ENCODE measurements at regions not wholly inside any gene's neighbourhood (a gene's known extent, or its start where the extent isn't known, plus 50 kb on each side); places are given as distances from the start of the nearest gene placed in this dataset.

DNA sequence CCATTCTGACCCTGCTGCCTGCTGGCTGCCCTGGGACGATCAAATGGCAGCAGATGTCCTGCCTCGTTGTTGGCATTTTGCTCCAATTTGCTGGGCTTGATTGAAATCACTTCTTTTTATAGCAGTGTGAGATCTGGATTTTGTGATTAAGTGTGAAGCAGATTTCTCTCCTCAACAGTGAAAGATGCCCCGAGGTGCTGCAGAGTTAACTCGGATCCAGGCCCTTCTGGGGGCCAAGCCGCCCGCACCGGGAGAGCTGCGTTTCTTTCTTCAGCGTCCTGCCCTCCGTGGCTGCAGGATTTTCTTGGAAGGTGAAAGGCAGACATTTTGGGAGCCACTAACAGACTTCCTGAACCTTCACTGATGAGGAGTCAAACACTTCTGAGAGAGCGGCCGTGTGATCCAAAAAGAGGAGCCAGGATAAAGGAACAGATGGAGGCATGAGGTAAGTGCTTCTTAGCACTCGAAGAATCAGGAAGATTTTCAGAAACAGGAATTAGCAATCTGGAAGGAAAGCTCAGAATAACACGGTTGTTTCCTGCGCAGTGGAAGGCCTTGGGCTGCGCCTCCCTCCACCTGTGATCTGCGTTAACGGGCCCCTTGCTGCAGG, 139.5 kb upstream of the AFDN start:
- FAIRE-seq (no peak), DNase-seq (ENCODE audit: low read depth in 1 of 2, low spot score in 1 of 2) (no peak), ATAC-seq (no peak)
- ChIA-PET CTCF (interaction anchor here (1.6 kb wide), 1 partner anchor 8 kb away, joined by 3 read pairs; no protein-coding TSS in a partner anchor), POLR2A (no interaction called here)
- Histone ChIP-seq H3K4me2 (no peak overlapping the region), H3K27ac (no peak overlapping the region), H3K9me3 (no peaks in the 10 kb centered on the region), H3K4me3 (no peak overlapping the region), H3K4me1 (peaks cover 18% of the 10 kb centered on the region)
- WGBS (ENCODE audit: missing lambda C conversion rate): 77% methylated on average over 16 of the region's 18 CpGs
- TF ChIP-seq EHF (CRISPR knock-in tag; IDR thresholded peaks at IDR 0.05): no peak

DNA sequence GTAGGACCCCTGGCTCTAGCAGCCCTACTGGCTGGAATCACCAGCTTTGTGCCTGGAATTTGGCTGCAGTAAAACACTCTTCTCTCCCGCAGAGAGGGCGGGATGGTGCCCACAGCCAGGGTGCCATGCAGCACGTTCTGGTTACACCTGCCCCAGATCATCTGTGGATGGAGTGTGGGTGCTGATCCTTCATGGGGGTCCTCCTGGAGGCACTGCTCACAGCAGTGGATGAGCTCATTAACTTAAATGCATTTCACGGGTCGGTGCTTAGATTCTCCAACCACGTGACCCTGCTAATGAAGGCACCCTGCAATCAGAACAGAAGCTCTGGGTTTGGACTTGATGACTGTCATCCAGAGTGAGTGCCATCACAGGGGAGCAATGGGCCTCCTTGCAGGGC, 138.6 kb upstream of the AFDN start:
- POLR2A ChIA-PET: no interaction called here
- peaks cover 9% of the 10 kb centered on the region for H3K4me1 ChIP-seq
- 70% methylated on average over 3 of the region's 6 CpGs for WGBS (ENCODE audit: missing lambda C conversion rate)
- no peak for TF ChIP-seq ZNF302 (CRISPR knock-in tag; IDR thresholded peaks at IDR 0.05)
- no peak for TF ChIP-seq KDM1A (IDR thresholded peaks at IDR 0.05; ENCODE audit: low read depth)
- TF ChIP-seq RARB (CRISPR knock-in tag; IDR thresholded peaks at IDR 0.05): no peak
- no peak for TF ChIP-seq HOXA7 (CRISPR knock-in tag; IDR thresholded peaks at IDR 0.05)
- TF ChIP-seq FOSB (CRISPR knock-in tag; IDR thresholded peaks at IDR 0.05): no peak
- TF ChIP-seq, protein P1, sequence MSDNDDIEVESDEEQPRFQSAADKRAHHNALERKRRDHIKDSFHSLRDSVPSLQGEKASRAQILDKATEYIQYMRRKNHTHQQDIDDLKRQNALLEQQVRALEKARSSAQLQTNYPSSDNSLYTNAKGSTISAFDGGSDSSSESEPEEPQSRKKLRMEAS (IDR thresholded peaks at IDR 0.05): no peak
- no peak for TF ChIP-seq EHMT2 (IDR thresholded peaks at IDR 0.05; ENCODE audit: low read depth)
- no peak for TF ChIP-seq RAD21 (conservative IDR thresholded peaks at IDR 0.05 in 1 of 2, IDR thresholded peaks at IDR 0.05 in 1 of 2)
- TF ChIP-seq, protein P2, sequence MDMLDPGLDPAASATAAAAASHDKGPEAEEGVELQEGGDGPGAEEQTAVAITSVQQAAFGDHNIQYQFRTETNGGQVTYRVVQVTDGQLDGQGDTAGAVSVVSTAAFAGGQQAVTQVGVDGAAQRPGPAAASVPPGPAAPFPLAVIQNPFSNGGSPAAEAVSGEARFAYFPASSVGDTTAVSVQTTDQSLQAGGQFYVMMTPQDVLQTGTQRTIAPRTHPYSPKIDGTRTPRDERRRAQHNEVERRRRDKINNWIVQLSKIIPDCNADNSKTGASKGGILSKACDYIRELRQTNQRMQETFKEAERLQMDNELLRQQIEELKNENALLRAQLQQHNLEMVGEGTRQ (IDR thresholded peaks at IDR 0.05): no peak
- no peak for TF ChIP-seq RCOR1 (IDR thresholded peaks at IDR 0.05; ENCODE audit: low read depth, low read length)
- no peak for TF ChIP-seq NFE2L2 (conservative IDR thresholded peaks at IDR 0.05; ENCODE audit: low read length)
- TF ChIP-seq CEBPB (IDR thresholded peaks at IDR 0.05): no peak
- TF ChIP-seq HEYL (CRISPR knock-in tag; IDR thresholded peaks at IDR 0.05): no peak
- TF ChIP-seq ZSCAN20 (CRISPR knock-in tag; IDR thresholded peaks at IDR 0.05): no peak
- TF ChIP-seq, protein P3, sequence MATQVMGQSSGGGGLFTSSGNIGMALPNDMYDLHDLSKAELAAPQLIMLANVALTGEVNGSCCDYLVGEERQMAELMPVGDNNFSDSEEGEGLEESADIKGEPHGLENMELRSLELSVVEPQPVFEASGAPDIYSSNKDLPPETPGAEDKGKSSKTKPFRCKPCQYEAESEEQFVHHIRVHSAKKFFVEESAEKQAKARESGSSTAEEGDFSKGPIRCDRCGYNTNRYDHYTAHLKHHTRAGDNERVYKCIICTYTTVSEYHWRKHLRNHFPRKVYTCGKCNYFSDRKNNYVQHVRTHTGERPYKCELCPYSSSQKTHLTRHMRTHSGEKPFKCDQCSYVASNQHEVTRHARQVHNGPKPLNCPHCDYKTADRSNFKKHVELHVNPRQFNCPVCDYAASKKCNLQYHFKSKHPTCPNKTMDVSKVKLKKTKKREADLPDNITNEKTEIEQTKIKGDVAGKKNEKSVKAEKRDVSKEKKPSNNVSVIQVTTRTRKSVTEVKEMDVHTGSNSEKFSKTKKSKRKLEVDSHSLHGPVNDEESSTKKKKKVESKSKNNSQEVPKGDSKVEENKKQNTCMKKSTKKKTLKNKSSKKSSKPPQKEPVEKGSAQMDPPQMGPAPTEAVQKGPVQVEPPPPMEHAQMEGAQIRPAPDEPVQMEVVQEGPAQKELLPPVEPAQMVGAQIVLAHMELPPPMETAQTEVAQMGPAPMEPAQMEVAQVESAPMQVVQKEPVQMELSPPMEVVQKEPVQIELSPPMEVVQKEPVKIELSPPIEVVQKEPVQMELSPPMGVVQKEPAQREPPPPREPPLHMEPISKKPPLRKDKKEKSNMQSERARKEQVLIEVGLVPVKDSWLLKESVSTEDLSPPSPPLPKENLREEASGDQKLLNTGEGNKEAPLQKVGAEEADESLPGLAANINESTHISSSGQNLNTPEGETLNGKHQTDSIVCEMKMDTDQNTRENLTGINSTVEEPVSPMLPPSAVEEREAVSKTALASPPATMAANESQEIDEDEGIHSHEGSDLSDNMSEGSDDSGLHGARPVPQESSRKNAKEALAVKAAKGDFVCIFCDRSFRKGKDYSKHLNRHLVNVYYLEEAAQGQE (IDR thresholded peaks at IDR 0.05): no peak
- no peak for TF ChIP-seq CBX8 (IDR thresholded peaks at IDR 0.05)
- TF ChIP-seq JUNB (IDR thresholded peaks at IDR 0.05): no peak
- no peak overlapping the region for H3K27ac ChIP-seq
- CTCF ChIA-PET: interaction anchor here (1.6 kb wide), 1 partner anchor 9 kb away, joined by 3 read pairs; no protein-coding TSS in a partner anchor
- ATAC-seq: no peak
- no peak for FAIRE-seq
- DNase-seq (ENCODE audit: low read depth in 1 of 2, low spot score in 1 of 2): no peak
- no peak overlapping the region for H3K4me2 ChIP-seq
- no peaks in the 10 kb centered on the region for H3K9me3 ChIP-seq
- H3K4me3 ChIP-seq: no peak overlapping the region

DNA sequence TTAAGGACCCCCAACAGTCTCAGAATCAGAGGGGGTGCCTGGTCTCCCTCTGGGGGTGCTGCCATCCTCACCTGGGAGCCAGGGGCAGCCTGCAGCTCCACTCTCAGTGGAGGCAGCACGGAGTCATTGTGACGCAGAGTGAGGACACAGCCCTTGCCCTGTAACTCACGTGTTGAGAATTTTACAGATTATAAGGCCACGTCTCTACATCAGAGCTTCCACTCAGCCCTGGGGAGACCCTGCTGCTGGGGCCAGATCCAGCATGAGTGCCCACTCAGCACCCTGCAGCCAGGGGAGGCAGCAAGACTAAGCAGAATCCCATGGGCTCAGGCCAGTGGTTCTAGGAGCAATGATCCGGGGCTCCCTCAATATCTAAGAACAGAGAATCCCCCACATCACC, 137.4 kb upstream of the AFDN start:
- TF ChIP-seq, protein P3 (IDR thresholded peaks at IDR 0.05): no peak
- no peak for TF ChIP-seq EHF (CRISPR knock-in tag; IDR thresholded peaks at IDR 0.05)
- TF ChIP-seq HDAC2 (IDR thresholded peaks at IDR 0.05): no peak
- no peak overlapping the region for H3K27ac ChIP-seq
- H3K9me3 ChIP-seq: no peaks in the 10 kb centered on the region
- FAIRE-seq (no peak), ATAC-seq (no peak), DNase-seq (ENCODE audit: low read depth in 1 of 2, low spot score in 1 of 2) (no peak)
- CTCF ChIA-PET: interaction anchor here (0.6 kb wide), 1 partner anchor 9 kb away, joined by 3 read pairs; no protein-coding TSS in a partner anchor
- 20% methylated on average over 1 of the region's 5 CpGs for WGBS (ENCODE audit: missing lambda C conversion rate)
- no peaks in the 10 kb centered on the region for H3K4me1 ChIP-seq
- POLR2A ChIA-PET: no interaction called here
- no peak overlapping the region for H3K4me2 ChIP-seq
- no peak overlapping the region for H3K4me3 ChIP-seq
